ENCODE measurements at regions not wholly inside any gene's neighbourhood (a gene's known extent, or its start where the extent isn't known, plus 50 kb on each side); places are given as distances from the start of the nearest gene placed in this dataset.

DNA sequence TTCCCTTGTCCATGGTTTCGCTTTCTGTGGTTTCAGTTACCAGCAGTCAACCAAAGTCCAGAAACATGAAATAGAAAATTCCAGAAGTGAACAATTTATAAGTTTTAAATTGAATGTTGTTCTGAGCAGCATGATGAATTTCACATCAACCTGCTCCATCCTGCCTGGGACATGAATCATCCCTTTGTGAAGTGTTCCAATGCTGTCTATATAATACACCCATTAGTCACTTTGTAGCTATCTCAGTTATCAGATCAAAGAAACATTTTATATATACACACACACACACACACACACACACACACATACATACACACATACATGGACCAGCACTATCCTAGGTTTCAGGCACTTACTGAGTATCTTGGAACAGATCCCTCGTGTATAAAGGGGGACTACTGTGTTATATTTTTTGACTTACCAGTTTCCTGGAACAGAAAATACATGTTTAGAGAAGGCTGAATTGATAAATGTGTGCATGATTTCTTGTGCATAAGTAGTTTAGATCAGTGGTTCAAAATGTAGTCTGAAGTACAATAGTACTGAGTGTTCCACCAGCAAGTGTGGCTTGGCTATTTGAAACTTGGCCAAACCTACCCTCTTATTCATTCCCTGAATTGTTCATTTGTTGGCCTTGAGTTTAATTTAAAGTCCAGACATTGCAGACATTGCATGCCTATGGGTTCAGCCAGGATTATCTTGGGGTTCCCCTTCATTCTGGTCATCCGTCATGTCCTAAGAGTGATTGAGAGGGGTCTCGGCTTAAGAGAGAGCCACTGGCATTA is 510.0 kb downstream of the GADD45G start:
- Histone ChIP-seq H3K27me3 (ENCODE audit: insufficient read depth, low read depth, low read length) (no peaks in the 10 kb centered on the region), H3K27ac (ENCODE audit: low read length) (no peak overlapping the region), H3K36me3 (ENCODE audit: insufficient read depth, low read length) (no peaks in the 10 kb centered on the region), H3K9ac (ENCODE audit: low read length) (no peak overlapping the region), H3K4me3 (ENCODE audit: low read length) (no peak overlapping the region), H3K9me2 (ENCODE audit: insufficient read depth, low read length) (no peaks in the 10 kb centered on the region), H4K20me1 (ENCODE audit: insufficient read depth) (no peaks in the 10 kb centered on the region), H2AFZ (ENCODE audit: low read depth, low read length) (no peak overlapping the region), H3K9me3 (ENCODE audit: low read length) (no peaks in the 10 kb centered on the region), H3F3A (ENCODE audit: insufficient read depth, low read length, poor library complexity, severe bottlenecking) (no peaks in the 10 kb centered on the region), H3K4me2 (ENCODE audit: low read length) (no peak overlapping the region), H3K79me2 (replicated peaks; ENCODE audit: insufficient read depth, low read length) (no peaks in the 10 kb centered on the region)
- TF ChIP-seq TAF1 (IDR thresholded peaks at IDR 0.05; ENCODE audit: low read depth), result no peak
- TF ChIP-seq EP300 (conservative IDR thresholded peaks at IDR 0.05; ENCODE audit: poor library complexity, severe bottlenecking), result no peak
- TF ChIP-seq, protein P1, sequence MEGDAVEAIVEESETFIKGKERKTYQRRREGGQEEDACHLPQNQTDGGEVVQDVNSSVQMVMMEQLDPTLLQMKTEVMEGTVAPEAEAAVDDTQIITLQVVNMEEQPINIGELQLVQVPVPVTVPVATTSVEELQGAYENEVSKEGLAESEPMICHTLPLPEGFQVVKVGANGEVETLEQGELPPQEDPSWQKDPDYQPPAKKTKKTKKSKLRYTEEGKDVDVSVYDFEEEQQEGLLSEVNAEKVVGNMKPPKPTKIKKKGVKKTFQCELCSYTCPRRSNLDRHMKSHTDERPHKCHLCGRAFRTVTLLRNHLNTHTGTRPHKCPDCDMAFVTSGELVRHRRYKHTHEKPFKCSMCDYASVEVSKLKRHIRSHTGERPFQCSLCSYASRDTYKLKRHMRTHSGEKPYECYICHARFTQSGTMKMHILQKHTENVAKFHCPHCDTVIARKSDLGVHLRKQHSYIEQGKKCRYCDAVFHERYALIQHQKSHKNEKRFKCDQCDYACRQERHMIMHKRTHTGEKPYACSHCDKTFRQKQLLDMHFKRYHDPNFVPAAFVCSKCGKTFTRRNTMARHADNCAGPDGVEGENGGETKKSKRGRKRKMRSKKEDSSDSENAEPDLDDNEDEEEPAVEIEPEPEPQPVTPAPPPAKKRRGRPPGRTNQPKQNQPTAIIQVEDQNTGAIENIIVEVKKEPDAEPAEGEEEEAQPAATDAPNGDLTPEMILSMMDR (IDR thresholded peaks at IDR 0.05; ENCODE audit: poor library complexity, severe bottlenecking), result no peak
- TF ChIP-seq MXI1 (conservative IDR thresholded peaks at IDR 0.05; ENCODE audit: poor library complexity, severe bottlenecking), result no peak
- TF ChIP-seq EZH2 (IDR thresholded peaks at IDR 0.05; ENCODE audit: borderline replicate concordance, insufficient read depth, low read length, poor library complexity, severe bottlenecking), result no peak
- TF ChIP-seq RAD21 (conservative IDR thresholded peaks at IDR 0.05), result no peak
- TF ChIP-seq POLR2AphosphoS5 (IDR thresholded peaks at IDR 0.05), result no peak
- TF ChIP-seq, protein P2, sequence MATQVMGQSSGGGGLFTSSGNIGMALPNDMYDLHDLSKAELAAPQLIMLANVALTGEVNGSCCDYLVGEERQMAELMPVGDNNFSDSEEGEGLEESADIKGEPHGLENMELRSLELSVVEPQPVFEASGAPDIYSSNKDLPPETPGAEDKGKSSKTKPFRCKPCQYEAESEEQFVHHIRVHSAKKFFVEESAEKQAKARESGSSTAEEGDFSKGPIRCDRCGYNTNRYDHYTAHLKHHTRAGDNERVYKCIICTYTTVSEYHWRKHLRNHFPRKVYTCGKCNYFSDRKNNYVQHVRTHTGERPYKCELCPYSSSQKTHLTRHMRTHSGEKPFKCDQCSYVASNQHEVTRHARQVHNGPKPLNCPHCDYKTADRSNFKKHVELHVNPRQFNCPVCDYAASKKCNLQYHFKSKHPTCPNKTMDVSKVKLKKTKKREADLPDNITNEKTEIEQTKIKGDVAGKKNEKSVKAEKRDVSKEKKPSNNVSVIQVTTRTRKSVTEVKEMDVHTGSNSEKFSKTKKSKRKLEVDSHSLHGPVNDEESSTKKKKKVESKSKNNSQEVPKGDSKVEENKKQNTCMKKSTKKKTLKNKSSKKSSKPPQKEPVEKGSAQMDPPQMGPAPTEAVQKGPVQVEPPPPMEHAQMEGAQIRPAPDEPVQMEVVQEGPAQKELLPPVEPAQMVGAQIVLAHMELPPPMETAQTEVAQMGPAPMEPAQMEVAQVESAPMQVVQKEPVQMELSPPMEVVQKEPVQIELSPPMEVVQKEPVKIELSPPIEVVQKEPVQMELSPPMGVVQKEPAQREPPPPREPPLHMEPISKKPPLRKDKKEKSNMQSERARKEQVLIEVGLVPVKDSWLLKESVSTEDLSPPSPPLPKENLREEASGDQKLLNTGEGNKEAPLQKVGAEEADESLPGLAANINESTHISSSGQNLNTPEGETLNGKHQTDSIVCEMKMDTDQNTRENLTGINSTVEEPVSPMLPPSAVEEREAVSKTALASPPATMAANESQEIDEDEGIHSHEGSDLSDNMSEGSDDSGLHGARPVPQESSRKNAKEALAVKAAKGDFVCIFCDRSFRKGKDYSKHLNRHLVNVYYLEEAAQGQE (IDR thresholded peaks at IDR 0.05; ENCODE audit: borderline replicate concordance), result no peak
- TF ChIP-seq SMC3 (conservative IDR thresholded peaks at IDR 0.05; ENCODE audit: poor library complexity), result no peak

DNA sequence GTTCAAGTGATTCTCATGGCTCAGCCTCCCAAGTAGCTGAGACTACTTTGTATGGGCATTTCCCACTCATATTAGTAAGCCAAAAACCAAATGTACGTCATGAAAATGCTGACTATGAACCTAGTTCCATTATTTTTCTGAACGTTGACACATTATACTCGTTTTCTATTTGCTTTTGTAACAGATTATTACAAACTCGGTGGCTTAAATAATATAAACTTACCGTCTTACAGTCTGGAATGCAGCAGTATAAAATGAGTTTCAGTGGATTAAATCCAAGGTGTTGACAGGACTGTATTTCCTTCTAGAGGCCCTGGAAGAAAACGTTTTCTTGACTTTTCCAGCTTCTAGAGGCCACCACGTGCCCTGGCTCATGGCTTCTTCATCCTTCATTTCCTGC is 517.0 kb downstream of the GADD45G start:
- Histone ChIP-seq H3K36me3 (ENCODE audit: insufficient read depth, low read length) (no peaks in the 10 kb centered on the region), H3K9ac (ENCODE audit: low read length) (no peak overlapping the region), H3K27ac (ENCODE audit: low read length) (no peak overlapping the region), H3K27me3 (ENCODE audit: insufficient read depth, low read depth, low read length) (no peaks in the 10 kb centered on the region), H3K4me3 (ENCODE audit: low read length) (no peak overlapping the region), H3K9me3 (ENCODE audit: low read length) (no peaks in the 10 kb centered on the region), H3K79me2 (replicated peaks; ENCODE audit: insufficient read depth, low read length) (no peaks in the 10 kb centered on the region), H4K20me1 (ENCODE audit: insufficient read depth) (no peaks in the 10 kb centered on the region), H3K4me2 (ENCODE audit: low read length) (no peak overlapping the region), H3K9me2 (ENCODE audit: insufficient read depth, low read length) (no peaks in the 10 kb centered on the region), H3F3A (ENCODE audit: insufficient read depth, low read length, poor library complexity, severe bottlenecking) (no peaks in the 10 kb centered on the region), H2AFZ (ENCODE audit: low read depth, low read length) (no peak overlapping the region)
- TF ChIP-seq EP300 (conservative IDR thresholded peaks at IDR 0.05; ENCODE audit: poor library complexity, severe bottlenecking), result no peak
- TF ChIP-seq SMC3 (conservative IDR thresholded peaks at IDR 0.05; ENCODE audit: poor library complexity), result no peak
